T-helper 1 cell treated with Interleukin-12 subunit alpha and Interleukin-12 subunit beta and Interleukin-4 antibody, amounts not matched to agents 30 μg/mL and 1 μg/mL, for 36 hours (primary cell): ENCODE measurements at regions not wholly inside any gene's neighbourhood (a gene's known extent, or its start where the extent isn't known, plus 50 kb on each side); places are given as distances from the start of the nearest gene placed in this dataset.

Experiments
- H3K27ac Mint-ChIP-seq: one replicate; pipeline ENCODE4 v1.8.0; 2021; ENCODE audit warnings: mild to moderate bottlenecking, mixed read lengths
- H3K27me3 Mint-ChIP-seq: one replicate; pipeline ENCODE4 v1.8.0; 2021; ENCODE audit warnings: low read depth, mixed read lengths
- H3K36me3 Mint-ChIP-seq: one replicate; pipeline ENCODE4 v1.8.0; 2021; ENCODE audit warnings: low read depth, mixed read lengths
- H3K4me1 Mint-ChIP-seq: one replicate; pipeline ENCODE4 v1.8.0; 2021; ENCODE audit warnings: low read depth, mixed read lengths
- H3K4me3 Mint-ChIP-seq: one replicate; pipeline ENCODE4 v1.8.0; 2021; ENCODE audit warnings: mild to moderate bottlenecking, moderate library complexity, mixed read lengths
- H3K9me3 Mint-ChIP-seq: one replicate; pipeline ENCODE4 v1.8.0; 2021; ENCODE audit warnings: mixed read lengths

DNA sequence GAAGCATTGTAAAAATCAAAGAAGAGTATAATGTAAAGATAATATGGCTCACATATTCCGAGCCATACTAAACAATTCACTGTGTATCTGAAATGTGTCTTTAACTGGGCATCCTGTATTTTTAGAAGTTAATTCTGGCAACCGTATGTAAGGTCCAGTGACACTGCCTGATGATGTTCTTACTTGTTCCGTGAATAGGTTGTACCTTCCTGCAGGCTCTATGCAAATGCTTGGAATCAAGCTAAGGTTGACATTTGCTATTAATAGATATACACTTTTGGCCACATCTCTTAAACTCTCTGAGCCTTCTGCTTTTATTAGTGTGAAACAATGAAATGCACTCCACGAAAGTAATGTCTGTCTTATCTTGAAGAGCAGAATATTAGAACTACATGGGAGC is 534.6 kb downstream of the CCDC85A start:
- H3K27ac Mint-ChIP-seq, result no peak overlapping the region
- H3K4me1 Mint-ChIP-seq, result no peaks in the 10 kb centered on the region
- H3K27me3 Mint-ChIP-seq, result no peaks in the 10 kb centered on the region
- no peaks in the 10 kb centered on the region for H3K36me3 Mint-ChIP-seq
- no peak overlapping the region for H3K4me3 Mint-ChIP-seq
- H3K9me3 Mint-ChIP-seq, result peaks cover 23% of the 10 kb centered on the region

DNA sequence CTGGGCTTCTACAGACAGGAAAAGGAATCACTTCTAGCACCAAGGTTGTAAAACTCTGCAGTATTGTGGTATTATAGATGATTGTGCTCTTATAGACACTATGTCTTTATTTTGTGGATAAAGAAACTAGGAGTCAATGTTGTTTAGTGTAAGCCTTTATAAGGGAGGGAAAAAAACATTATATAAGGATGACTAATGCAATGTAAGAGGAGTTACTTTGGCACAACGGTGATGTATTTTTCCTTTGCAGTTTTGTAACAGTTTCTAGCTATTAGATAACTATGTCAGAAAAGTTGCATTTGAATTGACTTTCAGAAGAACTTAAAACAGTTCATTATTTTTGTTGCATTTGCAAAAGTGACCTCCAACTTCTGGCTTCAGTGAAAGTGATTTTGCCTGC is 545.4 kb downstream of the CCDC85A start:
- peaks cover 31% of the 10 kb centered on the region for H3K9me3 Mint-ChIP-seq
- no peaks in the 10 kb centered on the region for H3K4me1 Mint-ChIP-seq
- H3K4me3 Mint-ChIP-seq, result no peak overlapping the region
- no peak overlapping the region for H3K27ac Mint-ChIP-seq
- no peaks in the 10 kb centered on the region for H3K36me3 Mint-ChIP-seq
- H3K27me3 Mint-ChIP-seq, result no peaks in the 10 kb centered on the region

DNA sequence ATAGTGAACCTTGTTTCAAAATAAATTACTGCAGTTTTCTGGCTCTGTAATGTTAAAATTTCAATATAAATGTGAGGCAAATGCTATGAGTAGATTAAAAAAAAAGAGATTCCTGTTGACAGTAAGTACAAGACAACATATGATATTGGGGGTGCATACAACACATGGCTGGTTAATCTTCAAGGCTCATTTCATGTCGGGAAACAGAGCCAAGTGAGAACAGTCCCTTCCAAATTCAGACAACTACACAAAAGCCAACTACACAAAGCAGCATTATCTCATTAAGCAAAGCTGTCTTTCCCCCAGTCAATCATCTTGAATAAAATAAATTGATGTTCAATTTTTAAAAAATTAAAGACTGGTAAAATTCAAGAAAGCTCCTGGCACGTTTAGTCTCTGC is 549.2 kb downstream of the CCDC85A start:
- peaks cover 6% of the 10 kb centered on the region for H3K9me3 Mint-ChIP-seq

DNA sequence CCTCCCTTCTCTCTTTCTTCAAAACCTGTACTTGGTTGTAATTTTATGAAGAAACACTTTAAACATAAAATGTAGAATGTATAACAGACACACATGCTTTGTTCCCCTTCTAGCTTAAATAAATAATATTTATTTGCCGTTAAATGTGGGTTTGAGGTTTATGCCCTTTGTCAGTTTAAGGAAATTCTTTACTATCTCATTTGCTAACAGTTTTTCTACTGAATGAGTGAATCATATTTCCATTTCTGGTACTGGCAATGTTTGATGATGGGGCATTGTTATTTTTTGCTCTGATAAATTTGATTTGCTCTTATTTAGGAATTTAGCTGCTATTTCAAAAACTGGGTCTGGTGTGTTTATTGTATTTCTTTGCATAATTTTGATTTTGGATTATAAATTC is 555.6 kb downstream of the CCDC85A start:
- Mint-ChIP-seq H3K4me1 (no peaks in the 10 kb centered on the region), H3K27me3 (no peaks in the 10 kb centered on the region), H3K4me3 (no peak overlapping the region), H3K27ac (no peak overlapping the region), H3K9me3 (no peaks in the 10 kb centered on the region), H3K36me3 (no peaks in the 10 kb centered on the region)

More for the DNA sequence above, 549.2 kb downstream of the CCDC85A start:
- no peaks in the 10 kb centered on the region for H3K36me3 Mint-ChIP-seq
- H3K4me3 Mint-ChIP-seq, result no peak overlapping the region
- no peaks in the 10 kb centered on the region for H3K27me3 Mint-ChIP-seq
- H3K27ac Mint-ChIP-seq, result no peak overlapping the region
- H3K4me1 Mint-ChIP-seq, result no peaks in the 10 kb centered on the region

GRCh38 chr2:56741601-56742102 is 557.9 kb downstream of the CCDC85A start:
- no peaks in the 10 kb centered on the region for H3K4me1 Mint-ChIP-seq
- no peaks in the 10 kb centered on the region for H3K9me3 Mint-ChIP-seq
- no peak overlapping the region for H3K27ac Mint-ChIP-seq
- no peaks in the 10 kb centered on the region for H3K36me3 Mint-ChIP-seq
- H3K27me3 Mint-ChIP-seq, result no peaks in the 10 kb centered on the region
- no peak overlapping the region for H3K4me3 Mint-ChIP-seq

DNA sequence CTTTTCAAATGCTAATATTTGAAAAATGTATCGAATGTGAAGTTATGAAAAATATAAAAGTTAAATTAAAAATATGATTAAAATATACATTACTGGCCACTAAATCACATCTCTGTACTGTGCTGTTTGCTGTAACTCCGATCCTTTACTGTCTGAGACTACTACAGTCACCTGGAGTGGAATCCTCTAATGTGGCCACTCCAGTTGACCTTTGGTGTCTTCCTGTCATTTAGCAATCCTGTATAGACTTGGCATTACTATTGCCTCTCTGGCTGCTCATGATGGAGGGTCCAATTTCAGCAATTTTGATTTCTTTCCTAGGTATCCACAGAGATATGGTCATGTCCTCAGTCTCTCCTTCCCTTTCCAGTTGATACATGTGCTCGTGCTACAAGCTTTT is 560.0 kb downstream of the CCDC85A start:
- H3K4me3 Mint-ChIP-seq, result no peak overlapping the region
- H3K27ac Mint-ChIP-seq, result no peak overlapping the region
- no peaks in the 10 kb centered on the region for H3K9me3 Mint-ChIP-seq
- no peaks in the 10 kb centered on the region for H3K4me1 Mint-ChIP-seq
- H3K27me3 Mint-ChIP-seq, result no peaks in the 10 kb centered on the region
- H3K36me3 Mint-ChIP-seq, result no peaks in the 10 kb centered on the region

GRCh38 chr2:56749152-56749752 is 565.5 kb downstream of the CCDC85A start:
- Mint-ChIP-seq H3K4me3 (no peak overlapping the region), H3K36me3 (no peaks in the 10 kb centered on the region), H3K9me3 (no peaks in the 10 kb centered on the region), H3K4me1 (no peaks in the 10 kb centered on the region), H3K27me3 (no peaks in the 10 kb centered on the region), H3K27ac (no peak overlapping the region)

- H3K27ac Mint-ChIP-seq, result no peak overlapping the region
- no peaks in the 10 kb centered on the region for H3K36me3 Mint-ChIP-seq
- no peak overlapping the region for H3K4me3 Mint-ChIP-seq
- H3K27me3 Mint-ChIP-seq, result no peaks in the 10 kb centered on the region
- no peaks in the 10 kb centered on the region for H3K4me1 Mint-ChIP-seq
- peaks cover 4% of the 10 kb centered on the region for H3K9me3 Mint-ChIP-seq
These were observed 569.4 kb downstream of the CCDC85A start for GRCh38 chr2:56753182-56753581.

DNA sequence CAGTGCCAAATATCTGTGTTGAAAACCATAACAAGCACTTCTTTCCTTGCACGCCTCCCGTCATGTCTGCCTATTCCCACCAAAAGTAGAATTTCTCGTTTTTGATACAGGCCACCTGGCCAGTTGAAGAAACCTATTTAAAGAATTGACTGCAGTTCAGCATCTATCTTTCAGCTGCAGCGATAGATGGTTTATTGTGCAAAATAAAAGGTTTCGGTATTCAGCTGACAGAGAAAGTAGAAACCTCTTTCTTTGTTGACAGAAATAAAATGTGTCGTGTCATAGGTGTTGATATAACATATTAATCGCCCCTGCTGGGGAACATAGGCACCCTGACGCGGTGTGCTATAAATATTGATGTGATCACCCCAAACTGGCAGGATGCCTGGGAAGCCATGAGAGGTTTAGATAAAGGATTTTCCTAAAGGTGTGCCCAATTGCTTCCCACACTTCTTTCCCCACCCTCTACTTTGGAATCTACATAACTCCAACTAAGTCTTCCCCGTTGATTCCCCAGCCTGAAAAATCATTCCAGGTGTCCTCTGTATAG is 570.4 kb downstream of the CCDC85A start:
- Mint-ChIP-seq H3K4me1 (no peaks in the 10 kb centered on the region), H3K27me3 (no peaks in the 10 kb centered on the region), H3K36me3 (no peaks in the 10 kb centered on the region), H3K9me3 (peaks cover 4% of the 10 kb centered on the region), H3K4me3 (no peak overlapping the region), H3K27ac (no peak overlapping the region)

DNA sequence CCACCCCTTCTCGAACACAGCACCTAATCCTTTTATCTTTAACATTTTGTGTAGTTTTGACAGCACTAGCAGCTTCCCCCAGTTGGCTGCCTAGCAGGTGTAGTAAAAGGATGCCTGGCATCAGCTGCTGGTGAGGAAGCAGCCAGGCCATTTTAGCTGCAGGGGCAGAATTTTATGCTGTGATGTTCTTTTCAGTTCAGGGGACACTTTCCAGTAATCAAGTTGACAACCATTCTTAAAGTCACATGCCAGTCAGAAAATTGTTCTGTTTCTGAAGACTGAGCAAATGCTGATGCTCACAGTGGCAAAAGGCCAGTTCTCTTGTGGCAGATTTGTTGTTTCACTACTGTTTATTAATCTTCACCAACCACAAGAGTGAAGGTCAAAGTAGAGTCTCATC is 570.8 kb downstream of the CCDC85A start:
- no peaks in the 10 kb centered on the region for H3K27me3 Mint-ChIP-seq
- H3K9me3 Mint-ChIP-seq, result peaks cover 4% of the 10 kb centered on the region
- no peak overlapping the region for H3K27ac Mint-ChIP-seq
- H3K4me3 Mint-ChIP-seq, result no peak overlapping the region
- H3K36me3 Mint-ChIP-seq, result no peaks in the 10 kb centered on the region
- no peaks in the 10 kb centered on the region for H3K4me1 Mint-ChIP-seq

DNA sequence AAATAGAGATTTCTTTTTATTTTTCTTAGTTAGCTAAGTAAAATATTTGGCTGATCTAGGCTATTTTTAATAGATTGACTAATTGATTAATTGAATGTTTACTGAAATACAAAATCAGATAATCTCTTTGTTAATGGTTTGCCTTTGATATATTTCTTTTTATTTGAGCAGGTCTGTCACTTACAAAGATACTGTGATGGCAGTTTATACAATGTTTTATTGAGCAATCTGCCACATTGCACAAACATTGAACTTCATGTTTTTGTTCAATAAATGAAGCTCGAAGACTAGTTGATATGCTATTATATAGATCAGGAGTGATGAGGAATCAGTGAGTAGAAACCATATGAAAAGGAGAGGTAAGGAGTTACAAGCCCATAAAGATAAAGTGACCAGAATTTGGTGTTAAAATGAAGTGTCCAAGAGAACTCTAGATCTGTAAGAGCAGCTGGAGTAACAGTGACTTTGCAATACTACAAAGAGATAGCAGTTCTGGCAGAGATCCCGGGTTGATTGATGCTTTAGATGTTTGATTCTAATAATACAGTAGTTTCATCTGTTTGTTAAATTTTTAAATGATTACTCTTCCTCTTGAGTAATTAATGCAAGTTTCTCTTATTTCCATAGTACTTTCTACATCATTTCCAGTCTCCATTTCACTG is 574.2 kb downstream of the CCDC85A start:
- Mint-ChIP-seq H3K27ac (no peak overlapping the region), H3K9me3 (peaks cover 4% of the 10 kb centered on the region), H3K4me3 (no peak overlapping the region), H3K27me3 (no peaks in the 10 kb centered on the region), H3K4me1 (no peaks in the 10 kb centered on the region), H3K36me3 (no peaks in the 10 kb centered on the region)

GRCh38 chr2:56763683-56764082 is 579.9 kb downstream of the CCDC85A start:
- no peaks in the 10 kb centered on the region for H3K27me3 Mint-ChIP-seq
- H3K36me3 Mint-ChIP-seq, result no peaks in the 10 kb centered on the region
- H3K4me3 Mint-ChIP-seq, result no peak overlapping the region
- no peak overlapping the region for H3K27ac Mint-ChIP-seq
- peaks cover 4% of the 10 kb centered on the region for H3K9me3 Mint-ChIP-seq
- H3K4me1 Mint-ChIP-seq, result no peaks in the 10 kb centered on the region

DNA sequence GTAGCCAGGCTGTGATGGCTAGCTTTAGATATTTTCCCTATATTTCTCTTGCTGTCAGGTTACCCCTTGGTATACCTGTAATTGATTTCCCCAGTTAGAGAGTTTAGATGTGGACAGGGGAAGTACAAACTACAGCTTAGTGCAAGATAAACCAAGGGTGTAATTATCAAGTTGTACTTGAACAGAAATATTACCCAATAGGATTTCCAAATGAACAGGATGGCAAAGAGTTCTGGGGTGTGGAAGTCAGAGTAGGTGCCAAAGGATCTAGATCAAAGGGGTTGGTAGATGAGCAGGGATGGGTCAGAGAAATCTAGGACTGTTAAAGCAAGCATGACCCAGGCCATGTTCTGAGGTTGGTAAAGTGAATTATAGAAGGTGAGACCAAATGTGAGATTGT is 585.2 kb downstream of the CCDC85A start:
- Mint-ChIP-seq H3K27me3 (no peaks in the 10 kb centered on the region), H3K4me3 (no peak overlapping the region), H3K27ac (no peak overlapping the region), H3K4me1 (no peaks in the 10 kb centered on the region), H3K9me3 (peaks cover 4% of the 10 kb centered on the region), H3K36me3 (no peaks in the 10 kb centered on the region)

DNA sequence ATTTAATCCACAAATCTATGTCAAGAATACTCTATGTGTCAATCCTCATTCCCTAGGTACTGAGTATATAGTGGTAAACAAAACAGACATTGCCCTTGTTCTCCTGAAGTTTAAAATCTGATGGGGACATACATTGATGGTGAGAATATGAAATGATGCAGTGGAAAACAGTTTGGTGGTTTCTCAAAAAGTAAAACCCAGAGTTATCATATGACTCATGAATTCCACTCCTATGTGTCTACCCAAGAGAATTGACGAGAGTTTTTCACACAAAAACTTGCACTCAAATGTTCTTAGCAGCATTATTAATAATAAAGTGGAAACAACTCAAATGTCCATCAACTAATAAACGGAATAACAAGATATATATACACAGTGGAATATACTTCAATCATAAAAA is 586.7 kb downstream of the CCDC85A start:
- no peak overlapping the region for H3K4me3 Mint-ChIP-seq
- no peaks in the 10 kb centered on the region for H3K9me3 Mint-ChIP-seq
- H3K36me3 Mint-ChIP-seq, result no peaks in the 10 kb centered on the region
- H3K27ac Mint-ChIP-seq, result no peak overlapping the region
- no peaks in the 10 kb centered on the region for H3K4me1 Mint-ChIP-seq
- no peaks in the 10 kb centered on the region for H3K27me3 Mint-ChIP-seq

DNA sequence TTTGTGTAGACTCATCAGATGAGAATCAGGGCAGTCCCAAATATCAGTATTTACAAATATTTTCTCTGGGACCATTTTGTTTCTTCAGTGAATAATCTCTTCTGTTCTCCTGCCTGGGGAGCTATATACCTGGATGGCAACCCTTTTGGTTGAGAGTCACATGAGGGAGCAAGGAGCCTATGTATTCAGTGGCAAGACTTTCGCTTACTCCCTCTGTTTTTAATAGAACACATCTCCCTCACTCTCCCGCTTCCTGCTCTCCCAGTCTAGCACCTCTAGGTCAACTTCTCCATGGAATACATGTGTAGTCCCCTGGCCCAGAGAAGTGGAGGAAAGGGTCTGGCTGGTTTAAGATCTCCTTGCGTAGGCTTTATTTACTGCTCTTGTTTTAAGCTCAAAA is 600.3 kb downstream of the CCDC85A start:
- Mint-ChIP-seq H3K4me1 (no peaks in the 10 kb centered on the region), H3K27ac (no peak overlapping the region), H3K27me3 (no peaks in the 10 kb centered on the region), H3K36me3 (no peaks in the 10 kb centered on the region), H3K9me3 (peaks cover 15% of the 10 kb centered on the region), H3K4me3 (no peak overlapping the region)
